ENCODE measurements at regions not wholly inside any gene's neighbourhood (a gene's known extent, or its start where the extent isn't known, plus 50 kb on each side); places are given as distances from the start of the nearest gene placed in this dataset.

DNA sequence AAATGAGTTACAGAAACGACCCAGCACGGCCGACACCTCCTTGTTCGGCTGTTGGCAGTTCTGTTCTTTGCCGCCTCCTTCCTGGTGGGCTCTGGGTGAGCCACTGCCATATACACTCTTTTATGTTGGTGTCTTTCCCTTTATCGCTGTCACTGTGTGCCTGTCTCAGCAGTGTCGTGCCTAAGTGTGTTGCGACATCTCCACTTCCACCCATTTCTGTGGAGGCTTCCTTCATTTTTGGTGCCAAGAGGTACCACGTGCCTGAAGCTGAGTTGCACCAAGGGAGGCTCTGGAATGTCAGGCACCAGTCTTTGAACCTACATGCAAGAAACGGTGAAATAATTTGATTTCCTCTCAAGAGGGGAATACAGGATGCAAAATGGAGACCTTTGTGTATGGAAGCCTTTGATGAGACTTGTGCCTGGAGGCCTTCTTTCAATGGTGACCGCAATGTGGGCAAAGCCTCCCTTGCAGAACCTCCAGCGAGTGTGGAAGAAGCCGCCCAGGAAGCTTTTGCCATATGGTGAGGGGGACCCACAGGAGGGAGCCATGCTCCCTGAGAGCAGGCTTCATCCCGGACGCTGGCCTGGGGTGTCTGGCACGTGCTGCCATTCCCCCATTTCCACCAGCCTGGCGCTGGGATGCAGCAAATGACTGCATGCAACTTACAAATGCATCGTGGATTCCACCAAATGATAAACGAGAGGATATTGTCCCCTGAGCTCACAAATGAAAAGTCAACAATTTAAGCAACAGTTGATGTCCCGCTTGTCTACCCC, 136.2 kb downstream of the TEX29 start:
- TF ChIP-seq, protein P1, sequence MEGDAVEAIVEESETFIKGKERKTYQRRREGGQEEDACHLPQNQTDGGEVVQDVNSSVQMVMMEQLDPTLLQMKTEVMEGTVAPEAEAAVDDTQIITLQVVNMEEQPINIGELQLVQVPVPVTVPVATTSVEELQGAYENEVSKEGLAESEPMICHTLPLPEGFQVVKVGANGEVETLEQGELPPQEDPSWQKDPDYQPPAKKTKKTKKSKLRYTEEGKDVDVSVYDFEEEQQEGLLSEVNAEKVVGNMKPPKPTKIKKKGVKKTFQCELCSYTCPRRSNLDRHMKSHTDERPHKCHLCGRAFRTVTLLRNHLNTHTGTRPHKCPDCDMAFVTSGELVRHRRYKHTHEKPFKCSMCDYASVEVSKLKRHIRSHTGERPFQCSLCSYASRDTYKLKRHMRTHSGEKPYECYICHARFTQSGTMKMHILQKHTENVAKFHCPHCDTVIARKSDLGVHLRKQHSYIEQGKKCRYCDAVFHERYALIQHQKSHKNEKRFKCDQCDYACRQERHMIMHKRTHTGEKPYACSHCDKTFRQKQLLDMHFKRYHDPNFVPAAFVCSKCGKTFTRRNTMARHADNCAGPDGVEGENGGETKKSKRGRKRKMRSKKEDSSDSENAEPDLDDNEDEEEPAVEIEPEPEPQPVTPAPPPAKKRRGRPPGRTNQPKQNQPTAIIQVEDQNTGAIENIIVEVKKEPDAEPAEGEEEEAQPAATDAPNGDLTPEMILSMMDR (IDR thresholded peaks at IDR 0.05): no peak
- no peak overlapping the region for H3K4me2 ChIP-seq (replicated peaks; ENCODE audit: extremely low read depth, low read length, poor library complexity, severe bottlenecking)
- peaks cover 2 to 10% (median 4%) of the 10 kb centered on the region in 7 donors for H3K9me3 Mint-ChIP-seq
- H3K79me2 ChIP-seq (ENCODE audit: insufficient read depth, low read length): no peaks in the 10 kb centered on the region
- no peaks in the 10 kb centered on the region for H4K20me1 ChIP-seq (ENCODE audit: insufficient read depth, low read length)
- no peak overlapping the region for H3K4me3 ChIP-seq (replicated peaks in 1 of 3; ENCODE audit: low read depth in 2 of 3, low read length in 3 of 3)
- DNase-seq: no peak
- WGBS (ENCODE audit: insufficient coverage): 94% methylated on average over 17 of the region's 20 CpGs
- H3K36me3 Mint-ChIP-seq: no peaks in the 10 kb centered on the region
- H3K27ac Mint-ChIP-seq: no peak overlapping the region
- no peaks in the 10 kb centered on the region for H3K4me1 Mint-ChIP-seq
- peaks cover 0 to 8% of the 10 kb centered on the region in 2 donors for H3K9me3 ChIP-seq (replicated peaks in 1 of 2; ENCODE audit: control insufficient read depth in 1 of 2, insufficient read depth in 1 of 2, low read length in 2 of 2)
- H3K4me3 Mint-ChIP-seq: no peak overlapping the region
- peaks cover 0 to 11% (median 1%) of the 10 kb centered on the region in 3 donors for H3K27me3 Mint-ChIP-seq (ENCODE audit: low read depth in 3 of 3)
- intact Hi-C loops (cut with micrococcal nuclease): no loop called here
- no peaks in the 10 kb centered on the region for H3K27me3 ChIP-seq (ENCODE audit: control insufficient read depth in 2 of 2, insufficient read depth in 2 of 2, low read length in 2 of 2)
- no peaks in the 10 kb centered on the region for H3K36me3 ChIP-seq (replicated peaks in 1 of 2; ENCODE audit: control insufficient read depth in 1 of 2, insufficient read depth in 2 of 2, low read length in 2 of 2)
- no peak overlapping the region for H2AFZ ChIP-seq (ENCODE audit: insufficient read depth, low read depth, low read length, poor library complexity, severe bottlenecking)
- no peaks in the 10 kb centered on the region for H3K4me1 ChIP-seq (ENCODE audit: control insufficient read depth in 1 of 2, insufficient read depth in 2 of 2, low read length in 2 of 2)
- H3K27ac ChIP-seq (ENCODE audit: low read depth in 1 of 2, low read length in 2 of 2): no peak overlapping the region
- no peak overlapping the region for H3K9ac ChIP-seq (ENCODE audit: insufficient read depth, low read length, poor library complexity, severe bottlenecking)

DNA sequence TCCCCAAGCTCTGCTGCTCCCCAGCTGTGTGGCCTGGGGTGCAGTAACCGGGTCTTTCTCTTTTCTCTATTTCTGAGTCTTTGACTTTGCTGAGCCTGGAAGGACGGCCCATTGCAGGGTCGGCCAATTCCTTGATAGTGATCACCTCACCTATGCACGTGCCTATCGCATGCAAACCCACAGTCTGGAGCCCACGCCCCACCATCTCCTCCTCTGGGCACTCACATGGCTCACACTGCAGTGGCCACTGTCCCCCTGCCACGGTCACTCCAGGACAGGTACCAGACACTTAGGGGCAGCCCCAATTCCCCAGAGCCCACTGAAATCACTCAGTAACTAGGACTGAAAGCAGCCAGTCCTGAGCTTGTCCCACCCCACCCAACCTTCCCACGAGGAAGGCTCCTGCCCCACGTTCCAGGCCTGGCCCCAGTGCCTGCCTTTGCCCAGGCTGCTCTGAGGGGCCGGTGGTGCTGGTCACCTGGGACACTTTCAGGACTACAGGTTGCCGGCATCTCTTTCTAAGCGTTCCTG, 137.6 kb downstream of the TEX29 start:
- Histone ChIP-seq H3K4me3 (replicated peaks in 1 of 3; ENCODE audit: low read depth in 2 of 3, low read length in 3 of 3) (no peak overlapping the region), H3K9me3 (replicated peaks in 1 of 2; ENCODE audit: control insufficient read depth in 1 of 2, insufficient read depth in 1 of 2, low read length in 2 of 2) (peaks cover 0 to 8% of the 10 kb centered on the region in 2 donors), H3K27ac (ENCODE audit: low read depth in 1 of 2, low read length in 2 of 2) (no peak overlapping the region), H3K4me2 (replicated peaks; ENCODE audit: extremely low read depth, low read length, poor library complexity, severe bottlenecking) (no peak overlapping the region), H3K27me3 (ENCODE audit: control insufficient read depth in 2 of 2, insufficient read depth in 2 of 2, low read length in 2 of 2) (no peaks in the 10 kb centered on the region), H2AFZ (ENCODE audit: insufficient read depth, low read depth, low read length, poor library complexity, severe bottlenecking) (no peak overlapping the region), H3K36me3 (replicated peaks in 1 of 2; ENCODE audit: control insufficient read depth in 1 of 2, insufficient read depth in 2 of 2, low read length in 2 of 2) (no peaks in the 10 kb centered on the region), H3K79me2 (ENCODE audit: insufficient read depth, low read length) (no peaks in the 10 kb centered on the region), H3K4me1 (ENCODE audit: control insufficient read depth in 1 of 2, insufficient read depth in 2 of 2, low read length in 2 of 2) (no peaks in the 10 kb centered on the region), H4K20me1 (ENCODE audit: insufficient read depth, low read length) (no peaks in the 10 kb centered on the region), H3K9ac (ENCODE audit: insufficient read depth, low read length, poor library complexity, severe bottlenecking) (no peak overlapping the region)
- H3K27ac Mint-ChIP-seq: no peak overlapping the region
- no peaks in the 10 kb centered on the region for H3K4me1 Mint-ChIP-seq
- TF ChIP-seq, protein P1 (IDR thresholded peaks at IDR 0.05): no peak
- peaks cover 0 to 10% (median 3%) of the 10 kb centered on the region in 7 donors for H3K9me3 Mint-ChIP-seq
- intact Hi-C loops (cut with micrococcal nuclease): no loop called here
- WGBS (ENCODE audit: insufficient coverage): 85% methylated on average over 10 of the region's 12 CpGs
- no peak overlapping the region for H3K4me3 Mint-ChIP-seq
- no peak for DNase-seq
- peaks cover 1 to 10% (median 4%) of the 10 kb centered on the region in 3 donors for H3K27me3 Mint-ChIP-seq (ENCODE audit: low read depth in 3 of 3)
- H3K36me3 Mint-ChIP-seq: no peaks in the 10 kb centered on the region

Measured in CD14-positive monocyte (primary cell).